ENCODE measurements at regions not wholly inside any gene's neighbourhood (a gene's known extent, or its start where the extent isn't known, plus 50 kb on each side); places are given as distances from the start of the nearest gene placed in this dataset.

- H3K27me3 ChIP-seq = no peaks in the 10 kb centered on the region
- H3K4me1 ChIP-seq = no peaks in the 10 kb centered on the region
- H3K4me3 ChIP-seq = no peak overlapping the region
- no peak for DNase-seq (ENCODE audit: low spot score in 2 of 2)
- H3K36me3 ChIP-seq = no peaks in the 10 kb centered on the region
- H3K27ac ChIP-seq = no peak overlapping the region
- 54 to 61% methylated on average over 4 of the region's 4 CpGs for WGBS, 2 donors
- TF ChIP-seq POLR2A (IDR thresholded peaks at IDR 0.05) = no peak
- TF ChIP-seq EP300 (IDR thresholded peaks at IDR 0.05) = no peak
- no peak for TF ChIP-seq CTCF (IDR thresholded peaks at IDR 0.05)
- H3K9me3 ChIP-seq = peaks cover 0 to 5% (median 0%) of the 10 kb centered on the region in 4 donors
Measured at GRCh38 chr2:56540916-56541315, 357.1 kb downstream of the CCDC85A start.

GRCh38 chr2:56542213-56542612 lies 358.4 kb downstream of the CCDC85A start:
- no peak for TF ChIP-seq POLR2A (IDR thresholded peaks at IDR 0.05)
- TF ChIP-seq CTCF (IDR thresholded peaks at IDR 0.05) = no peak
- no peak for TF ChIP-seq EP300 (IDR thresholded peaks at IDR 0.05)
- Histone ChIP-seq H3K9me3 (peaks cover 0 to 5% (median 0%) of the 10 kb centered on the region in 4 donors), H3K4me3 (no peak overlapping the region), H3K27ac (no peak overlapping the region), H3K36me3 (no peaks in the 10 kb centered on the region), H3K27me3 (no peaks in the 10 kb centered on the region), H3K4me1 (no peaks in the 10 kb centered on the region)
- DNase-seq (ENCODE audit: low spot score in 2 of 2) = no peak

GRCh38 chr2:56565143-56565542 lies 381.4 kb downstream of the CCDC85A start:
- Histone ChIP-seq H3K9me3 (no peaks in the 10 kb centered on the region), H3K4me3 (no peak overlapping the region), H3K4me1 (no peaks in the 10 kb centered on the region), H3K36me3 (no peaks in the 10 kb centered on the region), H3K27me3 (no peaks in the 10 kb centered on the region), H3K27ac (no peak overlapping the region)
- DNase-seq (ENCODE audit: low spot score in 2 of 2) = no peak
- no peak for TF ChIP-seq CTCF (IDR thresholded peaks at IDR 0.05)
- no peak for TF ChIP-seq EP300 (IDR thresholded peaks at IDR 0.05)
- TF ChIP-seq POLR2A (IDR thresholded peaks at IDR 0.05) = no peak
- 67 to 68% methylated on average over 2 of the region's 2 CpGs for WGBS, 2 donors

- no peak for DNase-seq (ENCODE audit: low spot score in 2 of 2)
- H3K27me3 ChIP-seq = no peaks in the 10 kb centered on the region
- 81 to 83% methylated on average over 3 of the region's 3 CpGs for WGBS, 2 donors
- no peak overlapping the region for H3K4me3 ChIP-seq
- no peak overlapping the region for H3K27ac ChIP-seq
- H3K9me3 ChIP-seq = peaks cover 0 to 4% (median 0%) of the 10 kb centered on the region in 4 donors
- H3K36me3 ChIP-seq = no peaks in the 10 kb centered on the region
- H3K4me1 ChIP-seq = no peaks in the 10 kb centered on the region
- TF ChIP-seq EP300 (IDR thresholded peaks at IDR 0.05) = no peak
- TF ChIP-seq POLR2A (IDR thresholded peaks at IDR 0.05) = no peak
- no peak for TF ChIP-seq CTCF (IDR thresholded peaks at IDR 0.05)
Measured at GRCh38 chr2:56571074-56571473, 387.3 kb downstream of the CCDC85A start.

GRCh38 chr2:56576001-56576400 lies 392.2 kb downstream of the CCDC85A start:
- no peaks in the 10 kb centered on the region for H3K36me3 ChIP-seq
- no peak overlapping the region for H3K27ac ChIP-seq
- H3K4me1 ChIP-seq = no peaks in the 10 kb centered on the region
- H3K27me3 ChIP-seq = no peaks in the 10 kb centered on the region
- H3K9me3 ChIP-seq = peaks cover 0 to 8% (median 0%) of the 10 kb centered on the region in 4 donors
- 65 to 66% methylated on average over 3 of the region's 3 CpGs for WGBS, 2 donors
- TF ChIP-seq POLR2A (IDR thresholded peaks at IDR 0.05) = no peak
- no peak for TF ChIP-seq EP300 (IDR thresholded peaks at IDR 0.05)
- TF ChIP-seq CTCF (IDR thresholded peaks at IDR 0.05) = no peak
- DNase-seq (ENCODE audit: low spot score in 2 of 2) = no peak
- no peak overlapping the region for H3K4me3 ChIP-seq

Measured in tibial nerve (tissue), 4 donors.